GM23338 (cell line): ENCODE measurements at regions not wholly inside any gene's neighbourhood (a gene's known extent, or its start where the extent isn't known, plus 50 kb on each side); places are given as distances from the start of the nearest gene placed in this dataset.

Source experiments
- ATAC-seq: fragments of 200-7000 bp; cut with Tn5 transposase; 3 replicates; pipeline ENCODE4 v1.9.1; 2020
- DNase-seq: peaks from one replicate; pipeline ENCODE4 v3.0.0-alpha.2; 2015; ENCODE audit warnings: low spot score
- H2AFZ ChIP-seq: fragments of 200-600 bp; sonication (generic); 2 replicates; pipeline ENCODE4 v1.8.0; 2016; ENCODE audit warnings: antibody characterized with exemption, mild to moderate bottlenecking, moderate library complexity
- H3F3A ChIP-seq: fragments of 200-600 bp; sonication (generic); replicated peaks from 2 replicates; pipeline ENCODE4 v1.8.0; 2017; ENCODE audit warnings: antibody characterized with exemption, mixed run types, low read depth
- H3K27ac ChIP-seq: fragments of 200-600 bp; sonication (generic); 2 replicates; pipeline ENCODE4 v1.6.1; 2016; ENCODE audit warnings: low read depth
- H3K27me3 ChIP-seq: fragments of 200-600 bp; sonication (generic); 2 replicates; pipeline ENCODE4 v1.8.0; 2016; ENCODE audit warnings: mild to moderate bottlenecking, mixed run types, moderate library complexity; ENCODE audit not compliant: insufficient read depth
- H3K36me3 ChIP-seq: fragments of 200-600 bp; sonication (generic); 2 replicates; pipeline ENCODE4 v1.8.0; 2016; ENCODE audit warnings: mild to moderate bottlenecking; ENCODE audit not compliant: insufficient read depth
- H3K4me1 ChIP-seq: fragments of 200-600 bp; sonication (generic); 2 replicates; pipeline ENCODE4 v1.8.0; 2016; ENCODE audit warnings: mild to moderate bottlenecking, moderate library complexity; ENCODE audit not compliant: insufficient read depth
- H3K4me2 ChIP-seq: fragments of 200-600 bp; sonication (generic); 2 replicates; pipeline ENCODE4 v1.7.1; 2017; ENCODE audit warnings: mixed run types
- H3K4me3 ChIP-seq: fragments of 200-600 bp; sonication (generic); 2 replicates; pipeline ENCODE4 v1.6.1; 2016; ENCODE audit warnings: mixed run types
- H3K79me2 ChIP-seq: fragments of 200-600 bp; sonication (generic); replicated peaks from 2 replicates; pipeline ENCODE4 v1.8.0; 2017; ENCODE audit warnings: mild to moderate bottlenecking; ENCODE audit not compliant: insufficient read depth
- H3K9me2 ChIP-seq: fragments of 200-600 bp; sonication (generic); 2 replicates; pipeline ENCODE4 v1.8.0; 2017; ENCODE audit not compliant: insufficient read depth
- H4K20me1 ChIP-seq: fragments of 200-600 bp; sonication (generic); replicated peaks from 2 replicates; pipeline ENCODE4 v1.8.0; 2017; ENCODE audit warnings: mild to moderate bottlenecking; ENCODE audit not compliant: insufficient read depth
- H3K27ac Mint-ChIP-seq: 2 replicates; pipeline ENCODE4 v1.8.0; 2020; ENCODE audit warnings: inconsistent platforms, mild to moderate bottlenecking, moderate library complexity, mixed read lengths
- H3K27me3 Mint-ChIP-seq: 3 replicates; pipeline ENCODE4 v1.8.0; 2022; ENCODE audit warnings: low read depth, mild to moderate bottlenecking, moderate library complexity, mixed read lengths, inconsistent platforms; ENCODE audit not compliant: insufficient read depth, poor library complexity
- H3K36me3 Mint-ChIP-seq: 3 replicates; pipeline ENCODE4 v1.8.0; 2021; ENCODE audit warnings: low read depth, mild to moderate bottlenecking, inconsistent platforms, moderate library complexity, mixed read lengths
- H3K4me1 Mint-ChIP-seq: 3 replicates; pipeline ENCODE4 v1.8.0; 2020; ENCODE audit warnings: mild to moderate bottlenecking, inconsistent platforms, mixed read lengths
- H3K4me3 Mint-ChIP-seq: 3 replicates; pipeline ENCODE4 v1.8.0; 2021; ENCODE audit warnings: moderate library complexity, mild to moderate bottlenecking, inconsistent platforms, mixed read lengths
- H3K9me3 Mint-ChIP-seq: 3 replicates; pipeline ENCODE4 v1.8.0; 2020; ENCODE audit warnings: moderate library complexity, mild to moderate bottlenecking, inconsistent platforms, mixed read lengths
- CREB1 ChIP-seq: fragments of 250-450 bp; sonication (Bioruptor Pico); IDR thresholded peaks from 2 replicates; pipeline ENCODE4 v1.5.0; 2020; ENCODE audit warnings: low read depth, mild to moderate bottlenecking, moderate library complexity
- ETS1 ChIP-seq: IDR thresholded peaks from 2 replicates; pipeline ENCODE4 v1.6.1; 2016; ENCODE audit warnings: antibody characterized with exemption
- EZH2phosphoT487 ChIP-seq: fragments of 200-600 bp; sonication (generic); IDR thresholded peaks from one replicate; pipeline ENCODE4 v1.8.1; 2018; ENCODE audit warnings: antibody characterized with exemption; ENCODE audit not compliant: unreplicated experiment
- JUNB ChIP-seq: IDR thresholded peaks from one replicate; pipeline ENCODE4 v1.6.1; 2016; ENCODE audit warnings: antibody characterized with exemption; ENCODE audit not compliant: unreplicated experiment
- NANOG ChIP-seq: IDR thresholded peaks from 2 replicates; pipeline ENCODE4 v1.6.1; 2016; ENCODE audit warnings: antibody characterized with exemption, borderline replicate concordance
- POLR2AphosphoS5 ChIP-seq: IDR thresholded peaks from 2 replicates; pipeline ENCODE4 v1.6.1; 2016; ENCODE audit warnings: antibody characterized with exemption, low read depth
- ZNF114 ChIP-seq: fragments of 250-450 bp; sonication (Bioruptor Pico); IDR thresholded peaks from 2 replicates; pipeline ENCODE4 v1.5.0; 2020; ENCODE audit warnings: mild to moderate bottlenecking, moderate library complexity
- ZNF331 ChIP-seq: fragments of 250-450 bp; sonication (Bioruptor Pico); IDR thresholded peaks from 2 replicates; pipeline ENCODE4 v1.5.0; 2020; ENCODE audit warnings: low read depth, mild to moderate bottlenecking, moderate library complexity
- TF ChIP-seq, protein P1 (sequence below), 2 experiments: fragments of 200-600 bp in 1 of 2; sonication (generic) in 1 of 2; conservative IDR thresholded peaks; 2 replicates each; pipeline versions ENCODE4 v1.5.1 to v1.6.1; 2016 to 2017; ENCODE audit warnings: antibody characterized with exemption in 2 of 2, low read depth in 2 of 2, mild to moderate bottlenecking in 2 of 2, moderate library complexity in 1 of 2

- H3K4me3 Mint-ChIP-seq, result no peak overlapping the region
- no peaks in the 10 kb centered on the region for H3K9me2 ChIP-seq
- TF ChIP-seq ZNF114 (CRISPR knock-in tag) (no peak), NANOG (no peak), CREB1 (CRISPR knock-in tag) (no peak), EZH2phosphoT487 (no peak), ZNF331 (CRISPR knock-in tag) (no peak)
Measured at GRCh38 chr4:163768014-163768413, 273.5 kb downstream of the TMA16 start.

GRCh38 chr4:163772238-163772637, 277.7 kb downstream of the TMA16 start:
- Mint-ChIP-seq H3K27me3 (no peaks in the 10 kb centered on the region), H3K36me3 (no peaks in the 10 kb centered on the region), H3K27ac (no peak overlapping the region), H3K9me3 (no peaks in the 10 kb centered on the region), H3K4me3 (no peak overlapping the region), H3K4me1 (peaks cover 6% of the 10 kb centered on the region; the same call in 2 of the 3 replicates)
- Histone ChIP-seq H3K4me1 (no peaks in the 10 kb centered on the region), H3K36me3 (no peaks in the 10 kb centered on the region), H2AFZ (no peak overlapping the region), H4K20me1 (no peaks in the 10 kb centered on the region), H3K27me3 (no peaks in the 10 kb centered on the region), H3K79me2 (no peaks in the 10 kb centered on the region), H3K4me3 (no peak overlapping the region), H3K27ac (no peak overlapping the region), H3K4me2 (no peak overlapping the region), H3K9me2 (no peaks in the 10 kb centered on the region), H3F3A (no peaks in the 10 kb centered on the region)
- ATAC-seq (no peak), DNase-seq (peak; percentile 44)
- TF ChIP-seq ETS1 (no peak), JUNB (no peak), ZNF331 (CRISPR knock-in tag) (no peak), POLR2AphosphoS5 (no peak), CREB1 (CRISPR knock-in tag) (no peak)
- TF ChIP-seq, protein P1, sequence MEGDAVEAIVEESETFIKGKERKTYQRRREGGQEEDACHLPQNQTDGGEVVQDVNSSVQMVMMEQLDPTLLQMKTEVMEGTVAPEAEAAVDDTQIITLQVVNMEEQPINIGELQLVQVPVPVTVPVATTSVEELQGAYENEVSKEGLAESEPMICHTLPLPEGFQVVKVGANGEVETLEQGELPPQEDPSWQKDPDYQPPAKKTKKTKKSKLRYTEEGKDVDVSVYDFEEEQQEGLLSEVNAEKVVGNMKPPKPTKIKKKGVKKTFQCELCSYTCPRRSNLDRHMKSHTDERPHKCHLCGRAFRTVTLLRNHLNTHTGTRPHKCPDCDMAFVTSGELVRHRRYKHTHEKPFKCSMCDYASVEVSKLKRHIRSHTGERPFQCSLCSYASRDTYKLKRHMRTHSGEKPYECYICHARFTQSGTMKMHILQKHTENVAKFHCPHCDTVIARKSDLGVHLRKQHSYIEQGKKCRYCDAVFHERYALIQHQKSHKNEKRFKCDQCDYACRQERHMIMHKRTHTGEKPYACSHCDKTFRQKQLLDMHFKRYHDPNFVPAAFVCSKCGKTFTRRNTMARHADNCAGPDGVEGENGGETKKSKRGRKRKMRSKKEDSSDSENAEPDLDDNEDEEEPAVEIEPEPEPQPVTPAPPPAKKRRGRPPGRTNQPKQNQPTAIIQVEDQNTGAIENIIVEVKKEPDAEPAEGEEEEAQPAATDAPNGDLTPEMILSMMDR (conservative IDR thresholded peaks at IDR 0.05; ENCODE audit: low read depth in 2 of 2), result no peak

More at GRCh38 chr4:163768014-163768413, 273.5 kb downstream of the TMA16 start:
- H3K4me1 Mint-ChIP-seq, result peaks cover 6% of the 10 kb centered on the region; the same call in 2 of the 3 replicates
- Histone ChIP-seq H3K4me3 (no peak overlapping the region), H3K36me3 (no peaks in the 10 kb centered on the region), H3K27me3 (no peaks in the 10 kb centered on the region), H2AFZ (no peak overlapping the region), H3F3A (no peaks in the 10 kb centered on the region), H3K4me2 (no peak overlapping the region), H3K79me2 (no peaks in the 10 kb centered on the region), H4K20me1 (no peaks in the 10 kb centered on the region), H3K4me1 (no peaks in the 10 kb centered on the region), H3K27ac (no peak overlapping the region)
- no peaks in the 10 kb centered on the region for H3K36me3 Mint-ChIP-seq
- no peak overlapping the region for H3K27ac Mint-ChIP-seq
- no peaks in the 10 kb centered on the region for H3K27me3 Mint-ChIP-seq
- ATAC-seq (no peak), DNase-seq (no peak)
- no peaks in the 10 kb centered on the region for H3K9me3 Mint-ChIP-seq
